Endothelial cell (in vitro differentiated cells): ENCODE measurements at regions not wholly inside any gene's neighbourhood (a gene's known extent, or its start where the extent isn't known, plus 50 kb on each side); places are given as distances from the start of the nearest gene placed in this dataset.
"Not testable (repeated sequence)": the region's sequence is repeated elsewhere in the genome, so short reads cannot be mapped to it uniquely, and the experiment has no call there.

ENCODE experiments used
- DNase-seq: peaks from one replicate; pipeline ENCODE4 v3.0.0; 2021; ENCODE audit warnings: low spot score
- H3K27ac Mint-ChIP-seq: one replicate; pipeline ENCODE4 v1.8.0; 2021; ENCODE audit warnings: mixed read lengths, inconsistent platforms; ENCODE audit not compliant: unreplicated experiment
- H3K27me3 Mint-ChIP-seq: one replicate; pipeline ENCODE4 v1.8.0; 2021; ENCODE audit warnings: mild to moderate bottlenecking, moderate library complexity, mixed read lengths, inconsistent platforms; ENCODE audit not compliant: unreplicated experiment
- H3K36me3 Mint-ChIP-seq: one replicate; pipeline ENCODE4 v1.8.0; 2021; ENCODE audit warnings: mild to moderate bottlenecking, low read depth, mixed read lengths, inconsistent platforms; ENCODE audit not compliant: unreplicated experiment
- H3K4me1 Mint-ChIP-seq: one replicate; pipeline ENCODE4 v1.8.0; 2021; ENCODE audit warnings: mild to moderate bottlenecking, mixed read lengths, inconsistent platforms; ENCODE audit not compliant: unreplicated experiment
- H3K4me3 Mint-ChIP-seq: one replicate; pipeline ENCODE4 v1.8.0; 2021; ENCODE audit warnings: mild to moderate bottlenecking, mixed read lengths, inconsistent platforms; ENCODE audit not compliant: unreplicated experiment
- H3K9me3 Mint-ChIP-seq: one replicate; pipeline ENCODE4 v1.8.0; 2021; ENCODE audit warnings: mixed read lengths, inconsistent platforms; ENCODE audit not compliant: unreplicated experiment
- CTCF ChIP-seq: fragments of 200-600 bp; sonication (generic); IDR thresholded peaks from one replicate; pipeline ENCODE4 v1.5.0; 2021; ENCODE audit warnings: antibody characterized with exemption; ENCODE audit not compliant: unreplicated experiment

GRCh38 chr3:198096015-198096414 is 136.0 kb downstream of the LMLN start:
- Mint-ChIP-seq H3K9me3 (no peaks in the 10 kb centered on the region), H3K4me3 (no peak overlapping the region), H3K36me3 (no peaks in the 10 kb centered on the region), H3K27ac (no peak overlapping the region), H3K4me1 (no peaks in the 10 kb centered on the region), H3K27me3 (no peaks in the 10 kb centered on the region)
- no peak for TF ChIP-seq CTCF
- no peak for DNase-seq

GRCh38 chr3:198097048-198097447 is 137.0 kb downstream of the LMLN start:
- no peaks in the 10 kb centered on the region for H3K27me3 Mint-ChIP-seq
- no peaks in the 10 kb centered on the region for H3K4me1 Mint-ChIP-seq
- no peak for TF ChIP-seq CTCF
- no peaks in the 10 kb centered on the region for H3K9me3 Mint-ChIP-seq
- H3K27ac Mint-ChIP-seq = no peak overlapping the region
- no peak for DNase-seq
- no peak overlapping the region for H3K4me3 Mint-ChIP-seq
- H3K36me3 Mint-ChIP-seq = no peaks in the 10 kb centered on the region

- not testable (repeated sequence) for H3K36me3 Mint-ChIP-seq, H3K4me3 Mint-ChIP-seq, H3K4me1 Mint-ChIP-seq
Observed at GRCh38 chr3:198098661-198099081, 138.7 kb downstream of the LMLN start.

GRCh38 chr3:198103070-198103469 is 143.1 kb downstream of the LMLN start:
- not testable (repeated sequence) for H3K4me1 Mint-ChIP-seq, DNase-seq, H3K27ac Mint-ChIP-seq, H3K4me3 Mint-ChIP-seq, H3K9me3 Mint-ChIP-seq, H3K27me3 Mint-ChIP-seq, H3K36me3 Mint-ChIP-seq

More at GRCh38 chr3:198098661-198099081, 138.7 kb downstream of the LMLN start:
- not testable (repeated sequence) for H3K27me3 Mint-ChIP-seq, DNase-seq, H3K9me3 Mint-ChIP-seq, H3K27ac Mint-ChIP-seq

GRCh38 chr3:198106265-198106664 is 146.2 kb downstream of the LMLN start:
- Mint-ChIP-seq H3K4me1 (peaks cover 2% of the 10 kb centered on the region), H3K4me3 (no peak overlapping the region)
- DNase-seq = no peak

More at GRCh38 chr3:198106265-198106664, 146.2 kb downstream of the LMLN start:
- Mint-ChIP-seq H3K9me3 (no peaks in the 10 kb centered on the region), H3K27ac (no peak overlapping the region), H3K27me3 (peaks cover 4% of the 10 kb centered on the region), H3K36me3 (peaks cover 3% of the 10 kb centered on the region)
- TF ChIP-seq CTCF = no peak
